ENCODE measurements at regions not wholly inside any gene's neighbourhood (a gene's known extent, or its start where the extent isn't known, plus 50 kb on each side); places are given as distances from the start of the nearest gene placed in this dataset.

GRCh38 chr12:107331912-107332311 lies 238.6 kb upstream of the CRY1 start:
- peaks cover 0 to 7% of the 10 kb centered on the region in 2 donors for H3K4me1 ChIP-seq (replicated peaks in 1 of 2)
- H3K27ac ChIP-seq: no peak overlapping the region
- ATAC-seq (replicated peaks in 6 of 8): no peak
- 58 to 95% (median 80%) methylated on average over 2 to 5 of the region's 11 CpGs; no CpG with 5 or more reads in 7 of the 10 experiments for WGBS, 10 experiments
- H3K4me3 ChIP-seq: no peak overlapping the region
- in situ Hi-C loops (cut with MboI; ENCODE audit: low pct_unique_long_range_greater_than_20kb in 2 of 9, low sequenced_read_pairs in 9 of 9, unreplicated experiment in 9 of 9): no loop called here

GRCh38 chr12:107332743-107333142 lies 239.4 kb upstream of the CRY1 start:
- Histone ChIP-seq H3K4me3 (no peak overlapping the region), H3K4me1 (replicated peaks in 1 of 2) (peaks cover 0 to 7% of the 10 kb centered on the region in 2 donors), H3K27ac (no peak overlapping the region)
- 60 to 100% (median 73%) methylated on average over 1 to 2 of the region's 4 CpGs; no CpG with 5 or more reads in 6 of the 10 experiments for WGBS, 10 experiments
- in situ Hi-C loops (cut with MboI; ENCODE audit: low pct_unique_long_range_greater_than_20kb in 2 of 9, low sequenced_read_pairs in 9 of 9, unreplicated experiment in 9 of 9): no loop called here
- ATAC-seq (replicated peaks in 6 of 8): no peak

- WGBS, 10 experiments: 20 to 96% (median 69%) methylated on average over 1 to 7 of the region's 10 CpGs; no CpG with 5 or more reads in 1 of the 10 experiments
These were observed 242.6 kb upstream of the CRY1 start for GRCh38 chr12:107335802-107336570.

GRCh38 chr12:107336695-107337094 lies 243.3 kb upstream of the CRY1 start:
- in situ Hi-C loops (cut with MboI; ENCODE audit: low pct_unique_long_range_greater_than_20kb in 2 of 9, low sequenced_read_pairs in 9 of 9, unreplicated experiment in 9 of 9): no loop called here
- Histone ChIP-seq H3K4me1 (replicated peaks in 1 of 2) (peaks cover 0 to 4% of the 10 kb centered on the region in 2 donors), H3K4me3 (no peak overlapping the region), H3K27ac (no peak overlapping the region)
- ATAC-seq (replicated peaks in 6 of 8): peak in 2 of 8 experiments; percentile 27 to 78
- WGBS, 10 experiments: 36 to 92% (median 64%) methylated on average over 1 to 4 of the region's 4 CpGs; no CpG with 5 or more reads in 2 of the 10 experiments

More at GRCh38 chr12:107335802-107336570, 242.6 kb upstream of the CRY1 start:
- ATAC-seq (replicated peaks in 6 of 8): no peak
- peaks cover 0 to 4% of the 10 kb centered on the region in 2 donors for H3K4me1 ChIP-seq (replicated peaks in 1 of 2)
- in situ Hi-C loops (cut with MboI; ENCODE audit: low pct_unique_long_range_greater_than_20kb in 2 of 9, low sequenced_read_pairs in 9 of 9, unreplicated experiment in 9 of 9): no loop called here
- H3K27ac ChIP-seq: no peak overlapping the region
- H3K4me3 ChIP-seq: no peak overlapping the region

- 53 to 100% (median 86%) methylated on average over 1 to 8 of the region's 9 CpGs; no CpG with 5 or more reads in 2 of the 10 experiments for WGBS, 10 experiments
- H3K4me3 ChIP-seq: no peak overlapping the region
- no peak overlapping the region for H3K27ac ChIP-seq
- ATAC-seq (replicated peaks in 6 of 8): peak in 1 of 8 experiments; percentile 11
- in situ Hi-C loops (cut with MboI; ENCODE audit: low pct_unique_long_range_greater_than_20kb in 2 of 9, low sequenced_read_pairs in 9 of 9, unreplicated experiment in 9 of 9): no loop called here
- H3K4me1 ChIP-seq (replicated peaks in 1 of 2): peaks cover 0 to 4% of the 10 kb centered on the region in 2 donors
These were observed 244.2 kb upstream of the CRY1 start for GRCh38 chr12:107337346-107338095.

GRCh38 chr12:107339487-107339886 lies 246.1 kb upstream of the CRY1 start:
- no peak for ATAC-seq (replicated peaks in 6 of 8)
- in situ Hi-C loops (cut with MboI; ENCODE audit: low pct_unique_long_range_greater_than_20kb in 2 of 9, low sequenced_read_pairs in 9 of 9, unreplicated experiment in 9 of 9): no loop called here
- WGBS, 10 experiments: 33 to 85% (median 76%) methylated on average over 1 to 4 of the region's 4 CpGs; no CpG with 5 or more reads in 4 of the 10 experiments
- H3K4me3 ChIP-seq: no peak overlapping the region
- H3K27ac ChIP-seq: no peak overlapping the region
- H3K4me1 ChIP-seq (replicated peaks in 1 of 2): peaks cover 0 to 4% of the 10 kb centered on the region in 2 donors

GRCh38 chr12:107339932-107340331 lies 246.6 kb upstream of the CRY1 start:
- WGBS, 10 experiments: 0 to 69% (median 54%) methylated on average over 1 to 2 of the region's 2 CpGs
- Histone ChIP-seq H3K4me3 (no peak overlapping the region), H3K27ac (no peak overlapping the region), H3K4me1 (replicated peaks in 1 of 2) (peaks cover 0 to 4% of the 10 kb centered on the region in 2 donors)
- in situ Hi-C loops (cut with MboI; ENCODE audit: low pct_unique_long_range_greater_than_20kb in 2 of 9, low sequenced_read_pairs in 9 of 9, unreplicated experiment in 9 of 9): no loop called here
- no peak for ATAC-seq (replicated peaks in 6 of 8)

GRCh38 chr12:107340898-107341297 lies 247.5 kb upstream of the CRY1 start:
- H3K4me3 ChIP-seq: no peak overlapping the region
- WGBS, 10 experiments: 50 to 88% (median 80%) methylated on average over 2 to 4 of the region's 5 CpGs; no CpG with 5 or more reads in 7 of the 10 experiments
- H3K4me1 ChIP-seq (replicated peaks in 1 of 2): peaks cover 0 to 4% of the 10 kb centered on the region in 2 donors
- ATAC-seq (replicated peaks in 6 of 8): peak in 1 of 8 experiments; percentile 54
- no peak overlapping the region for H3K27ac ChIP-seq
- in situ Hi-C loops (cut with MboI; ENCODE audit: low pct_unique_long_range_greater_than_20kb in 2 of 9, low sequenced_read_pairs in 9 of 9, unreplicated experiment in 9 of 9): no loop called here

GRCh38 chr12:107344035-107344808 lies 250.9 kb upstream of the CRY1 start:
- H3K27ac ChIP-seq: no peak overlapping the region
- in situ Hi-C loops (cut with MboI; ENCODE audit: low pct_unique_long_range_greater_than_20kb in 2 of 9, low sequenced_read_pairs in 9 of 9, unreplicated experiment in 9 of 9): no loop called here
- ATAC-seq (replicated peaks in 6 of 8): no peak
- WGBS, 10 experiments: 0 to 100% (median 63%) methylated on average over 1 to 3 of the region's 3 CpGs; no CpG with 5 or more reads in 1 of the 10 experiments
- H3K4me1 ChIP-seq (replicated peaks in 1 of 2): peaks cover 0 to 4% of the 10 kb centered on the region in 2 donors
- H3K4me3 ChIP-seq: no peak overlapping the region

GRCh38 chr12:107347261-107347660 lies 253.9 kb upstream of the CRY1 start:
- ATAC-seq (replicated peaks in 6 of 8): no peak
- in situ Hi-C loops (cut with MboI; ENCODE audit: low pct_unique_long_range_greater_than_20kb in 2 of 9, low sequenced_read_pairs in 9 of 9, unreplicated experiment in 9 of 9): no loop called here
- H3K4me3 ChIP-seq: no peak overlapping the region
- no peak overlapping the region for H3K27ac ChIP-seq
- H3K4me1 ChIP-seq (replicated peaks in 1 of 2): no peaks in the 10 kb centered on the region
- WGBS, 10 experiments: 63 to 100% (median 71%) methylated on average over 1 to 3 of the region's 3 CpGs; no CpG with 5 or more reads in 7 of the 10 experiments

- no peak overlapping the region for H3K27ac ChIP-seq
- peak in 5 of 8 experiments; percentile 32 to 84 (median 69) for ATAC-seq (replicated peaks in 6 of 8)
- in situ Hi-C loops (cut with MboI; ENCODE audit: low pct_unique_long_range_greater_than_20kb in 2 of 9, low sequenced_read_pairs in 9 of 9, unreplicated experiment in 9 of 9): no loop called here
- no peak overlapping the region for H3K4me3 ChIP-seq
- 0 to 83% (median 37%) methylated on average over 1 to 4 of the region's 5 CpGs; no CpG with 5 or more reads in 1 of the 10 experiments for WGBS, 10 experiments
- no peaks in the 10 kb centered on the region for H3K4me1 ChIP-seq (replicated peaks in 1 of 2)
These were observed 255.8 kb upstream of the CRY1 start for GRCh38 chr12:107349008-107349747.

GRCh38 chr12:107349839-107350238 lies 256.5 kb upstream of the CRY1 start:
- peak in 1 of 8 experiments; percentile 33 for ATAC-seq (replicated peaks in 6 of 8)
- in situ Hi-C loops (cut with MboI; ENCODE audit: low pct_unique_long_range_greater_than_20kb in 2 of 9, low sequenced_read_pairs in 9 of 9, unreplicated experiment in 9 of 9): no loop called here
- H3K4me3 ChIP-seq: no peak overlapping the region
- H3K27ac ChIP-seq: no peak overlapping the region
- H3K4me1 ChIP-seq (replicated peaks in 1 of 2): no peaks in the 10 kb centered on the region
- 0 to 100% (median 74%) methylated on average over 1 to 2 of the region's 2 CpGs; no CpG with 5 or more reads in 3 of the 10 experiments for WGBS, 10 experiments
